ENCODE measurements at regions not wholly inside any gene's neighbourhood (a gene's known extent, or its start where the extent isn't known, plus 50 kb on each side); places are given as distances from the start of the nearest gene placed in this dataset.

DNA sequence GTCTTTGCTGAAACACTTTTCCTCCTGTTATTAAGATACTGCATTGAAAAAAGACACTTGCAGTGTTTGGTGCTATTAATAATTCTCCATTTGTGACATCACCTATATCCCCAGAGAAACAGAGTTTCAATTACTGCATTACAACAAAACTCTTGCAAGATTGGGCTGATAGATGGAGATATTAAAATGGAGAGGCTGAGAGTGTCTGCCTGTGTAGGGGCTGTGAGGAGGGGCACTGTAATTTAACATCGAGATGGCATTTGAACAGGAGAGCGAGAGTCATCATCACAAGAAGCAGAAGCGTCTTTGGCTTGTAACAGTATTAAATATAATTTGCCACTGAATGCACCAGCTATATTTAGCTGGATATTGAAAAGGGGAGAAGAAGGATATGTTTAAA is 316.5 kb downstream of the CDH26 start:
- DNase-seq, result no peak

- peak; percentile 31 for DNase-seq
Observed at GRCh38 chr20:60281295-60281694, 323.1 kb downstream of the CDH26 start.

GRCh38 chr20:60283281-60283680 is 325.1 kb downstream of the CDH26 start:
- no peak for DNase-seq

DNA sequence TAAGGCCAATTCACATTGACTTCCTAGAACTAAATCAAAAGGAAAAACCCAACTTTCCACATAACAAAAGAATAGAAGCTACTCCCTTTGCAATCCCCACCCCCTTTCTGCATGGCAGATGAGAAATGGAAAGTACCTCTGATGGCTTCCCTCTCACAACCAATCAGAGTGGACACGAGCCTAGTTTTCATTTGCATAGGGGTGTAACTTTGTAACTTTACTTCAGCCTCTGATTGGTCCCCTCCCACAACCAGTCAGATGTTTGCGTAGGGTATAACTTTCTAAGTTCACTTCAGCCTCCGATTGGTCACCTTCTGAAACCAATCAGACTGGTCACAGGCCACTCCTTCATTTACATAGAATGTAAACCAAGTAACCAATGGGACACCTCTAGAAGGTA is 328.5 kb downstream of the CDH26 start:
- DNase-seq, result no peak

DNA sequence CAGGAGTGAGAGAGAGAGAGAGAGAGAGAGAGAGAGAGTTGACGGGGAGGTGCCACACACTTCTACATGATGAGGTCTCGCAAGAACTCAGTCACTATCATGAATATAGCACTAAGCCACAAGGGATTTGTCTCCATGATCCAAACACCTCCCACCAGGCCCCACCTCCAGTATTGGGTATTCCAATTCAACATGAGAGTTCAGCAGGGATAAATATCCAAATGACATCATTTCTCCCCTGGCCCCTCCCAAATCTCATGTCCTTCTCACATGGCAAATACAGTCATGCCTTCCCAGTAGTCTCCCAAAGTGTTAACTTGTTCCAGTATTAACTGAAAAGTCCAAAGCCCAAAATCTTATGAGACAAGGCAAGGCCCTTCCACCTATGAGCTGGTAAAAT is 330.7 kb downstream of the CDH26 start:
- DNase-seq, result no peak

DNA sequence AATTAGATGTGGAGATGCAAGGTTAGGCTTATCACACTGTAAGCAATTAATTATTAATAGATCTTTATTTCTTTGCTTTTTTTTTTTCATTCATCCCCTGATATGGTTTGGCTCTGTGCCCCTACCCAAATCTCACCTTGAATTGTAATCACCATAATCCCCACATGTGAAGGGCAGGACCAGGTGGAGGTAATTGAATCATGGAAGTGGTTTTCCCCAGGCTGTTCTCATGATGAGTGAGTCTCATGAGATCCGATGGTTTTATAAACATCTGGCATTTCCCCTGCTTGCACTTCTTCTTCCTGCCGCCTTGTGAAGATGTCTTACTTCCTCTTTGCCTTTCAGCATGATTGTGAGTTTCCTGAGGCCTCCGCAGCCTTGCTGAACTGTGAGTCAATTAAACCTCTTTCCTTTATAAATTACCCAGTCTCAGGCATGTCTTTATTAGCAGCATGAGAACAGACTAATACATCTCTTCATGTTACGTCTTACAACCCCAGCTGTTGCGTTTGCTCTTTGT is 333.8 kb downstream of the CDH26 start:
- no peak for DNase-seq

GRCh38 chr20:60294632-60295031 is 336.4 kb downstream of the CDH26 start:
- DNase-seq, result no peak

- DNase-seq, result no peak
Observed at GRCh38 chr20:60295214-60295613, 337.0 kb downstream of the CDH26 start.

- no peak for DNase-seq
Observed at GRCh38 chr20:60297649-60298048, 339.4 kb downstream of the CDH26 start.

DNA sequence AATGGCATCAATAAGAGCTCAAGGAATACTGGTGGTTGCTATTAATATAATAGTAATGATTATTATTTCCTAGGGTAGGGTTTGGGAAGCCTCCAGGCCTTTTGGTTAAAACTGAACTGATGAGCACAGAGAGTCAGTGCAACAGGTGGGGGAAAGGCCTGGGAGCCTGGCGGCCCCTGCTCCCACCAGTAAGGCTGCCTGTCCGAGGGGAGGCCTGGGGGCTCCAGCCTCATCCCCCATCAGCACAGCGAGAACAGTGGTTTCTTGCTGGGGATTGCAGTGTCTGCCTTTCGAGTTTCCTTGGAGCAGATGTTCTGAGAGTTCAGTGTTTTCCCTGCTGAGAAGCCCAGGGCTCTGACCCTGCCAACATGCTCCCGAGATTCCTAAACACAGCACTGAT is 340.4 kb downstream of the CDH26 start:
- DNase-seq, result no peak

DNA sequence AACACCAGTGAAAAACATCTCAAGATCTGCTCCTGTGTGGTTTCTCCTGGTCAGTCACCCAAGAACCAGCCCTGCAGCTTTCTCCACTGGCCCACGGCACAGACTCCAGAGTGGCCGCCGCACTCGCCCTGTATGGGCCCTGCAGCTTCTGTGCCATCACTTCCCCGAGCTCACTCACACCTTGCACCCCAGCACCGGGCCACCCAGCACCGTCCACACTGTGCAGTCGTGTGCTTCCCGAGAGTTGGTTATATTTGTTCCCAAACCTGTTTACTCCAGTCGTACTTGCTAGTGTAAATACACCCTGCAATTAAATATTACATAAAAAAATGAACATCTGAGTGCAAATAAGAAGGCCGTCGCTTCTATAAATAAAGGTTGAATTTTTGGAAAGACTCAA is 341.7 kb downstream of the CDH26 start:
- no peak for DNase-seq

GRCh38 chr20:60300374-60300773 is 342.2 kb downstream of the CDH26 start:
- DNase-seq, result no peak

DNA sequence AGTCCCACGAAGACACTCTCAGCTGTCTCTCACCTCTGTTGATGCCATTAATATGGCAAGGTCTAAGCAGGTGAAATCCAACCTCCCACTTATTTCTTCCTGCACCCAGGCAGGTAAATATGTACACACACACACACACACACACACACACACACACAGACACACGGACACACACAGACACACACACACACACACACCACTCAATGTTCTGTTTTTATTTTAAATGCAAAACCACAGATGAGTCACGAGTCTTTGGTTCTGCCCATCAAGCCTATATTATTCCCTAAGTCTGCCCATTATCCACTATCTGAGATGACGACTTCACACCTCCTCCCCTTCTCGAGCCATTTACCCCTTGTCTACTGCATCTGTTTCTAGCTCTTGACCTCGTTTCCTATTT is 344.7 kb downstream of the CDH26 start:
- DNase-seq, result no peak

DNA sequence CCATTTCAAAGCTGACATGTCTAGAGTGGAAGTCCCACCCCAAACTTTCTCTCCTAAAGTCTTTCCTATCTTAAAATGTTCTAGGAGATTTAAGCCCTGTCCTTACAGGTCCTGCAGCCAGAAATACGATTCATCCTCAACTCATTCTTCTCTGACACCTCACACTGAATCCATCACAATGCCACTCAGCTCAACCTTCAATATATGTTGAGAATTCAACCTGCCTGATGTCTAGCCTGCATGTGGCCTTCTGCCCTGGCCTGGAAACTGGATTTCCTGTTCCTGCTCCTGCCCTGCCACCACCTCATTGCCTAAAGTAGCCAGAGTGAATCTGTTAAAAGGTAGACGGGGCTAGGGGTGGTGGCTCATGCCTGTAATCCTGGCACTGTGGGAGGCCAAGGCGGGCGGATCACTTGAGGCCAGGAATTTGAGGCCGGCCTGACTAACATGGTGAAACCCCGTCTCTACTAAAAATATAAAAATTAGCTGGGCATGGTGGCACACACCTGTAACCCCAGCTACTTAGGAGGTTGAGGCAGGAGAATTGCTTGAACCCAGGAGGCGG is 345.9 kb downstream of the CDH26 start:
- no peak for DNase-seq

DNA sequence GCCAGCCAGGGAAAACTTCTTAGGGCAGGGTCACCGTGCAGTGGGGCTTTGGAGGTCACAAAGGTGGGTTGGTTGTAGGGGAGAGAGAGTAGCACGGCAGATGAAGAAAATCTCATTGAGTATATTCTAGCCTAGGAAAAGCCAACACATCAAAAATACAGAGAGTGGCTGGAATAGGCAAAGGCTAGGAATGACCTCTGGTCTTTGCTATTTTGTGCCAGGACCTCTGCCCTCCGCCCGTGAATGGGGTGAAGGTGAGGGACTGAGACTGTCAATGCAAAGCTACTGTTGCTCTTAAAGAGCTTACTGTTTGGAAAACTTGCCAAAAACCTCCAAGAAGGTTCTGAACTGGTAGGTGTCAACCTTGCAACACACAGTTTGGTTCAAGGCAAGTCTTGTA is 346.7 kb downstream of the CDH26 start:
- no peak for DNase-seq

DNA sequence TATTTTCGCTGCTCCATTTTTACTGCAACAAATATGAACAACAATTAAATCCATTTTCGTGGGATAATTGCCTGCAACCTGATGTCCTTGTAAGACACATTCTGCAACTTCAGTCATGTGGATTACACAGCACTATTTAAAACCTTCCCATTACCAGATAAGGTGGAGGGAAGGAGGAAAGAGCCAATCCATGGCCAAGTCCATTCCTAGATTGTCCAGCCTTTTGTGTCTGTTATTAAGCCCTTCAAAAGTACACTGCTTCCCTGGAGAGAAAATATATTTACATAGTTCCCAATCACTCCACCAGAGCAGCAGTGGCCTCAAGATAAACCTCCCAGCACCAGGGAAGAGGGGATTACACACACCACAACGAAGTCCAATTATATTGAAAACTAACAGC is 347.9 kb downstream of the CDH26 start:
- DNase-seq, result no peak

DNA sequence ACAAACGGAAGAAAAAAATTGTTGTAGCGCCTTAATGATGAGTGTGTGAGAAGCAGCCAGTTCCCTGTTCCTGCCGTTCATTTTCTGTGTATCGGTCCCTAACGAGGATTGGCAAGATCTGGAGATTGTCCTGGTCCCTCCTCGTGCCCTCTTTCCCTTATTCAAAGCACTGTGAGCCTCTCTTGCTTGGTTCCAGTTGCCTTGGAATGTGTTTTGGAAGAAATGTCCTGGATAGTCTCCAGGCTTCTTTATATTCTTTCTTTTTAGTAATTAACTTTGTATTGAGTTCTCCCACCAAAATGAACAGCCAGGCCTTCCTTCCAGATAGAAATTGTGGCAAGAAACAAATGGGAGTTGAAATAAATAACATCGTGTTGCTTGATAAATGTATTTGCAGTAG is 348.3 kb downstream of the CDH26 start:
- no peak for DNase-seq

DNA sequence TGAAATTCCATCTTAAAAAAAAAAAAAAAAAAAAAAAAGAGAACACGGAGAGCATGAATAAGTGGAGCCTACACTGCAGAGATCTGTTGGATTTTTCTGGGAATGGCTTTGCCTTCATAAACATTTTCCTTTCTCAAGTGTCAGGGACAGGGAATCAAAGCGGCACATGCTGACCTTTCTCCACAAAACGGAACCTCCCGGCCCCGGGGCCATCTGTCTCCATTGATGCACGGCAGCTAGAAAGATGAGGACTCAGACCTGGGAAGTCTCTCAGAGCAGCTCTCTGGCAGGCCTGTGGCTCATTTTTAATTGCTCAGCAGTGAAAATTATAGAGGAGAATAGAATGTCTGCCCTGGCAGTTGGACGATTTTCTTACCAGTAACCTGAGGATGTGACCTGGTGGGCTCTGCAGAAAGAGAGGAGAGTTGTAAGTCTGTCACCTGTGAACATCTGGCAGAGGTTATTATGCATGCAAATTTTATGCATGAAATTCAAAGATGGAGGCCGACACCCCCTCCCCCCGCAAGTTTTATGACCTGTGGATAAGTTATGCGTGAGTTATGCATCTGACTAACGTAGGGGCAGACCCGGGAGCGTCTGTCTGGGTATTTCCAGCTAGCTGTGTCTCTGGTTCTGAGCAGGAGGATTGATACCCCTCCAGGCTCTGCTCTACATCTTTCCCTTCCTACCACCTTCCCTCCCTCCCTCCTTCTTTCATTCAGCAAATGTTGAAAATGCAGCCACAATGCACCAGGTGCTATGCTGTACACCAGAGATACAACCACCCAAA is 352.5 kb downstream of the CDH26 start:
- peak; percentile 57 for DNase-seq

DNA sequence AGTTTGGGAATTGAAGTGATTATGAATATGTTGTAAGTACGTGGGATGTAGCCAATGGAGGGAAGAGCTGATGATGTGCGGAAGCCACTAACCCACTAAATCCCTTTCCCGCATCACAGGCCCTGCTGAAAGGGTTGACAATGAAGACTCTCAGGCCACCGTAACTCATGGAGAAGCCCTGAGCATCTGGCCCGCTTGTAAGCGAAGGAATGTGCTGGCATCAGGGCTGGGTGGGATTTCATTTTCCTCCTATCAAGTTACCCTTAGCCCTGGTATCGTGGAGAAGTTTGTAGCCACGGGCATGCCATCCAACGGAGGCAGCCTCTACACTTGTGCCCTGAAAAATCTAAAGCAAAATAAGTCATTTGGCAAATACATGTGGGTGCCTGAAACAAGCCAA is 355.0 kb downstream of the CDH26 start:
- no peak for DNase-seq

- no peak for DNase-seq
Observed at GRCh38 chr20:60313614-60314013, 355.4 kb downstream of the CDH26 start.

- DNase-seq, result no peak
Observed at GRCh38 chr20:60314727-60315126, 356.5 kb downstream of the CDH26 start.

DNA sequence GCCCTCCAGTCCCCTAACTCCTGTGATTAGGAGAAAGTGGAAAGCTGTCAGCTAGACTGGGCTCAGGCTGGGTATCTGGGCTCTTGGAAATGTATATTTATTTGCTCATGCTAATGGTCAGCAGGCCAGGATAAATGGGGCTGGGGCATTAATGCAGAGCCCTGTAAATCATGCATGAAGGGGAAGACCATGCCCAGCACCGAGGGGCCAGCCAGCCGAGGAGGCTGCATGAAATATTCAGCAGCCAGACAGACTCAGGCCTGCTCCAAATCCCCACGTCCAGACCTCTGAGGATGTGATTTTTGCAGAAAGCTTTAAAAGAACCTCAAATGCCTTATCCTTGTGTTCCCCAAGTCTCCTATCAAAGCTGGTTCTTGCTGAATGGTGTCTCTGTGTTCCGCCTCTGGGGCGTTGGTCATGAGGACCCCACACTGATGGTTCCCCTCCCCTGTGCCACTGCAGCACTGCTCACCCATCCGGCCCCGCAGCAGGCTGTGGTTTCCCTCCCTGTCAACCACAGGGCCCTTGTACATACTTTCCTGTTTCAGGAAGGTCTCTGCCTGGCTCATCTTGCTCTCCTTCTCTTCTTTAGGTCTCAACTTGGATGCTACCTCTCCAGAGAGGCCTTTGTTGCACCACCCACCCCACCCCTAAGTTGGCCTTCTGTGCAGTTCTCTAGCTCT is 358.4 kb downstream of the CDH26 start:
- DNase-seq, result no peak

- DNase-seq, result no peak
Observed at GRCh38 chr20:60317401-60317800, 359.2 kb downstream of the CDH26 start.
